ELF-1 (cell line): ENCODE measurements at regions not wholly inside any gene's neighbourhood (a gene's known extent, or its start where the extent isn't known, plus 50 kb on each side); places are given as distances from the start of the nearest gene placed in this dataset.
A peak's percentile ranks its signal among the peaks of the same experiment; 100 is the strongest.

Experiments
- DNase-seq: peaks from one replicate; pipeline ENCODE4 v3.0.0-alpha.2; 2016; ENCODE audit warnings: low read depth, low spot score

- DNase-seq, result peak; percentile 5
Observed at GRCh38 chr13:78334059-78334458, 269.3 kb downstream of the POU4F1 start.

GRCh38 chr13:78326633-78327032 is 276.7 kb downstream of the POU4F1 start:
- DNase-seq, result no peak

GRCh38 chr13:78325585-78325984 is 277.8 kb downstream of the POU4F1 start:
- no peak for DNase-seq

DNA sequence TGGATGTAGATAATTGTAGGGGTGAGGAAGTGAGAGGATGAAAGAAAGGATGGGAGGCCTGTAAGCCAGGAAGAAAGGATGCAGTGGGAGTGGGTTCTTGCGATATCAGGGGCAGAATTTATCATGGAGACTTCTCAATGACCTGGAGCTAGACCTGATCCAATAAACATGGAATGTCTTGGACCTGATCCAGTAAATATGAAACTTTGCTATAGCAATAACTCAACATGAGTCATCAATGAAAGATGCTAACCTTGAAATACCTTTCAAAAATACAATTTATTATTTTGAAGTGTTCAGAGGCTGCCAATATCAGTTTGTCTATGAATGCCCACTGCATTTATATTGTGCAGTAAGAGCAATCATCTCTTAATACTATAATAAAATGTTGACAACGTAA is 279.5 kb downstream of the POU4F1 start:
- no peak for DNase-seq

GRCh38 chr13:78323040-78323439 is 280.3 kb downstream of the POU4F1 start:
- no peak for DNase-seq

GRCh38 chr13:78319101-78319627 is 284.2 kb downstream of the POU4F1 start:
- no peak for DNase-seq

- DNase-seq, result no peak
Observed at GRCh38 chr13:78317030-78317429, 286.3 kb downstream of the POU4F1 start.

- no peak for DNase-seq
Observed at GRCh38 chr13:78309497-78310180, 293.7 kb downstream of the POU4F1 start.

DNA sequence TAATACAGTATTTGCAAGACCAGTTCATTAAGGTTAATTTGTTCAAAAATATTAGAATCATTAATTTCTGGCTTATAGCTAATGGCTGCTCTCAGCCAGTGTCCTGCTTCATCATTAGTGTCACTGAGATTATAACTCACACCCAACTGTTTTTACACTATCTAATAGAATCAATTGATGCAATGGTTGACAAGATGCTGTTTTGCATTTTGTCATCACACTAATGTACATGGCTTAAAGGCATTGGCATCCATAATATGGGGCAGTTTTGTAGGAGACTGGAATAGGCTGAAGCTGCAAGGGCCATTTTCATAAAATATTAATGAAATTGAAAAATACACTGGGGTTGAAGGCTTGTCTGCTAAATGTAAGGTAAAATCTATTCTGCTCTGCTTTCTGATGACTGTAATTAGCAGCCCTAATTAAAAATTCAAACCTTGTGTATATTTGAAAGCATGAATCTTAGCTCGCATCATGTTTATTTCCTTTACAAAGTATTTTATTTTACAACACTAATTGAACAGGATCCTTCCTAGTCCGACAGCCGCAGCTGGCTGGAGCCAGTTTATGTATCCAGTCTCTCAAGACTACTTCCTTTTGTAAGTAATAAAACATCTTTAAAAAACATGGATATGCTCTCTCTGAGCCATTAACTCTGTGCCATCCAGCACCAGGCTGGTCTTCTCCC is 296.7 kb downstream of the POU4F1 start:
- DNase-seq, result no peak

DNA sequence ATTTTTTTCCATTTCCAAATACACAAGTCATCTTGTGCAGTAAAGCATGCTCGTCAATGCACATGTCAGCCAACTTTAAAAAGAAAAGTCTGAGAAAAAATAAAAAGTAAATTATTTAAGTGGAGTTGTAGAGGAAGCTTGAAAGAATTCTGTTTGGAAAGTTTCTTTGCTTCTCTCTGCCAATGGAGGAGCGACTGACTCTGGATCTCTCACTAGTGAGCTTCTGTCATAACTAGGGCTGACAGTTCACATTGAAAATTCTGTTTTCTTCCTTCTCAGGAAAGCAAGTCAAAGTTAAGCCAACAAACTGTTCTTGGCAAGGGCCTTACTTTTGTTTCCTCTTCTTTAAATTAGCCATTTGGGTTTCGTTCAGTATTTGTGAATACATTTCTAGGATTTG is 298.2 kb downstream of the POU4F1 start:
- no peak for DNase-seq

DNA sequence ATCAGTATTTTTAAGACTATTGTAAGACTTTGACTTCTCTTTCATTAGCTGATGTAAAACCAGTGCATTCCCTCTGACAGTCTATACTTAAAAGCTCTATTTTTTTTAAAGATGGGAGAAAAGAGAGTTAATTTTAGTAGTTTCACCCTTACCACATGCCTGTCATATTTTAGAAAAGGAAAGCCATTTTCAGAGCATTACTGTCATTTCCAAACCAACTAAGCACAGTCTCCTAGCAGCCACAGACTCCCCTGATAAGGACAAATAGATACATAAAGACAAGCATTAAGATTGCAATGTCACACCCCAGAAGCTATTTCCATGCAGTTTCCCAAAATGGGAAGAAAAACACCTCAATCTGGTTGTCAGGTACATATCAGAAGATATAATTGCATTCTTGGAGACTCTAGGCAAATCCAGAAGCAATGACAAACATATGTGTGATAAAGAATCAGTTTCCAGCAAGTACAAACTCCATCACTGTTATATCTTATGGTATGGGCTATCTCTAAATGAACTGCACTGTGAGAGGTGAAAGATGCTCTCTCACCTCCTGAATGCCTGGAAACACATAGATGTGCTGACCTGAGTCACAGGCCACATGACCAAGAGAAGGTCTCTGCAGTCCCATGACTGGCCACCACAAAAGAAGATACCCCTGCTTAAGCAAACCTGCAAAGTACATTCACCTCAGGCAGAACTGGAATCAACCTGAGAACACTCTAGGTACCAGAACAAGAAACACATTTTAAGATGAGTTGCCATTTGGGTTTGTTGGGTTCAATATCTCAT is 303.3 kb downstream of the POU4F1 start:
- DNase-seq, result no peak

GRCh38 chr13:78298657-78299056 is 304.7 kb downstream of the POU4F1 start:
- no peak for DNase-seq

DNA sequence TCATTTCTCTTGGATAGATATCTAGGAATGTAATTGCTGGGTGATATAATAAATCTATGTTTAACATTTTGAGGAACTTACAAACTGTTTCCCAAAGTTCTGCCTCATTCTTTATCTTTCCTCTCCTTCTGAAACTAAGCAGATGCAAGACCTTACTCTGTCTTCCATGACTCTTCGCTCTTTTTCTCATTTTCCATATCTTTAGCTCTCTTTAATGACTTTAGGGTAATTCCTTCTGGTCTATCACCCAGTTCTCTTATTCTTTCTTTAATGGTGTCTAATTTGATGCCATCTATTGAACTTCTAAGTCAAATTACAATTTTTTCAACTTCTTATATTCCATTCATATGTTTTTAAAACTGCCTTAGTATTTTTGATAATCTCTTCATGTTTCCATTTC is 316.6 kb downstream of the POU4F1 start:
- no peak for DNase-seq

DNA sequence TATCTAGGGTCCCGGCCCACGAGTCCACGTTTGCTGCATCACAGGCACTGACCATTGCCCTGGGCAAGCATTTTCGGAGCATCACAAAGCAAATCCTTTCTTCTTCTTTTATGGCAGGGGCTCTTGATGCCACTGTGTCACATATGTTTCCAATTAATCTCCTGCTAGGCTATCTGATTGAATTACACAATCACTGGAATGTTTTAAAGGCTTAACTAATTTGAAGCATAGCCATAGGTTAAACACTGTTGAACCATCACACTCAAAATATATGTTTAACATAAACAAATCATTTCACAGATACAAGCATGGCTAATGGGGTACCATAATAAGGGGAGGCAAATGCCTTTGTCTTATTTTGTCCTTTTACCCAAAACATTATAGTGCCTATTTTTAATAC is 338.3 kb downstream of the POU4F1 start:
- no peak for DNase-seq

- DNase-seq, result no peak
Observed at GRCh38 chr13:78258304-78258703, 339.7 kb upstream of the EDNRB start.

- DNase-seq, result no peak
Observed at GRCh38 chr13:78256484-78256883, 337.9 kb upstream of the EDNRB start.

- no peak for DNase-seq
Observed at GRCh38 chr13:78254113-78254512, 335.5 kb upstream of the EDNRB start.

GRCh38 chr13:78247362-78247761 is 328.7 kb upstream of the EDNRB start:
- no peak for DNase-seq

- peak; percentile 44 for DNase-seq
Observed at GRCh38 chr13:78241278-78241919, 322.8 kb upstream of the EDNRB start.

DNA sequence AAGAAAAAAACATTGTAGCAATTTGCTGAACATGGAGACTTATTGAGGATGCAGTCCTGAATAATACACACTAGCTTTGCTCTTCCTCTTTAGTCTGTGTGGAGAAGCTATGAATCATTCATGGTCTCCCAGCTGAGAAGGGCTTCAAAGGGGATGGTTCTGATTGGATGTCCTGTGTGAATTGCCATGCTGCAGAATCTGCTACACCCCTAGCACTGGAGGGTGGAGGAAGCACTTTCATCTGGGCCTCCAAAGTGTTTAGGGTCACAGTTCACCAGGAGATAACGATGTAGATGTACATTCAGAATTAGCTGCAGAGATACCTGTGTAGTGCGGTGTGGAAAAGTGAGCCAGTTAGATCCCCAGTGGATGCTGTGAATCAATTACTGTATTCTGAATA is 321.1 kb upstream of the EDNRB start:
- DNase-seq, result no peak

DNA sequence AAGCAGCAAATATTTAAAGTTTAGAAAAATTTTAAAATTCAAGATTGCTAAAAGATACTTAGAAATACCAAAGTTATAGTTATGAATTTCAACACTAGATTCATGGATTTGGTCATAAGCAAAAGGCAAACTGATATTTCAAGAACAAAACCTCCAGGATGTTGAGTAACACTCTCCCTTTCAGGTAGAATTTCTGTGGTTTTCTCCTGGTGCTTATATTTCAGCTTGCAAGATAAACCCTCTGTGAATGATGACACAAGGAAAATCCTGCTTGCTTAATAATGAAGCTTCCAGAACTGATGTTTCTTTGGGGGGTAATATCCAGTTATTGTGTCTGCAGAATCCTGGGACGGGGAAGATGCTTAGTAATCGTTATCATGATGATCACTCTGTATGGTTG is 320.3 kb upstream of the EDNRB start:
- DNase-seq, result no peak

- DNase-seq, result no peak
Observed at GRCh38 chr13:78228940-78229339, 310.3 kb upstream of the EDNRB start.
